Left renal cortex interstitium (tissue), 4 donors: ENCODE measurements at regions not wholly inside any gene's neighbourhood (a gene's known extent, or its start where the extent isn't known, plus 50 kb on each side); places are given as distances from the start of the nearest gene placed in this dataset.

Source experiments
- DNase-seq, 4 donors: peaks; one replicate each; pipeline ENCODE4 v3.0.0-alpha.2; 2013; ENCODE audit warnings: low read depth in 4 of 4, low spot score in 2 of 4, missing footprints in 1 of 4

GRCh38 chr1:108051631-108052377 is 86.8 kb upstream of the VAV3 start:
- peak in 1 of 4 donors; percentile 43 for DNase-seq

DNA sequence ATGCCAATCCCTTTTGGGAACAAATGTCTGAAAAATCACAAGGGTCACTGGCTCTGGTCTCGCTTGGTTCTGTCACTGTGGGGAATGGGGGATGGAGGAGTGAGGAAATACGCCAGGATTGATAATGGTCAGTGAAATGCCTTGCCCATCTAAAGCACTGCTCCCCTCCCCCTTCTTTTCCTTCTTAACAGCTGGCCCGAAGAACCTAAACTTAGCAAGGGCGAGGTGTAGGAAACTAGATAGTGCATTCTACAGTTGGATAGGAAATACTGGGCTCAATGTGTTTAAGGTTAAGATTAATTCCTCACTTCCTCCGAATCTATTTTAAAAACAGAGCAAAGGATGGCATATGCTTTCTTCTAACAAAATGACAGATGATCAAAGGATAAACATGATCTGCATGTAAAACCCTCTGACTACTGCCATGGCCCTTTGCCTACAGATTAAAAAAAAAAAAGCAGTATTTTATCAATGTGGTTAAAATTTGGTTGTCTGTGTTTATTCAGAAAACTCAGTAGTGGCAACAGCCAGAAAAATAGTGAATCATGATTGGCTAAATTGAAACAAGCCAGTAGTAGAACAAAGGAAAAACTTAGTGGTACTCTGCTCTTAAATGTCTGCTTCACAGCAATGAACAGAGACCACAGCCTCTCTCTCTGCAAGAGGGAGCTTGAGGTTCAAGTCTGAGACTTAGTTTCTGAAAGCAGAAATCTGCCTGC is 86.1 kb upstream of the VAV3 start:
- no peak for DNase-seq

DNA sequence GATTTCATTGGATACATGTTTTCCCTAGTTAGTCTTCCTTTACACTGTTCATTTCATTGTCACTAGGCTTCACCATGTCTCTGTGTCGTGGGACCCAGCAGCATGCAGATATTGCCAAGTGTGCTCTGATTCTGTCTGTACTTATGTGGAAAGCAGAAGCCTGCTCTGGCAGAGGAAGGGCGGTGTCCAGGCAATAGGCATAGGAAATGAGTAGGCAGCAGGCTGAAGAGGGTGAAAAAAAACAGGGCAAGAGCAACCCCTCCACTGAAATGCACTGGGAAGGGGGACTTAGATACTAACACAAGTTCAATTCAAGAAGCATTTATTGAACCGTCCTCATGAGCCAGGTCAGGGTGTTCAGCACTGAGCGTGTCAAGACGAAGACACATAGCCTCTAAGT is 85.2 kb upstream of the VAV3 start:
- no peak for DNase-seq

- no peak for DNase-seq
Observed at GRCh38 chr1:108049178-108049819, 84.3 kb upstream of the VAV3 start.

GRCh38 chr1:108048301-108049177 is 83.6 kb upstream of the VAV3 start:
- DNase-seq = no peak

GRCh38 chr1:108047085-108047484 is 82.1 kb upstream of the VAV3 start:
- DNase-seq = no peak

GRCh38 chr1:108046026-108046425 is 81.0 kb upstream of the VAV3 start:
- DNase-seq = no peak

GRCh38 chr1:108045460-108045859 is 80.5 kb upstream of the VAV3 start:
- no peak for DNase-seq

DNA sequence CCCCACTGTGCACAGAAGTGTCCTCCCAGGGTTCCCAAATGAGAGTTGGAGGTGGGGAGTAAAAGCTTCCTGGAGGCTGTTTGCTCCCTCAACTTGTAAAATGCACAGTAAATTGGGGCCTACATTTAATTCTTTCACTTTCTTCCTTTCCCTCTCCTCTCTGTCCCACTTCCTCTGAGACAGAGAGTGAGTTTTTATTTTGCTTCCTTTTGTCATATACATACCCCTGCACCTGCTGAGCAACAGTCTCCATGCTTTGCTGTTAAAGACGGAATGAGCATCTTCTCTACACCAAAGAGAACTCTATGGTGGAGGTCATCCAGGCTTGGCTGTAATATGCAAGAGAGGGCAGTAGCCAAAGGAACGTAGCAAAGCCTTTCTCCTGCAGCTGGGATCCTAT is 79.3 kb upstream of the VAV3 start:
- DNase-seq = no peak

GRCh38 chr1:108043707-108044106 is 78.7 kb upstream of the VAV3 start:
- no peak for DNase-seq

DNA sequence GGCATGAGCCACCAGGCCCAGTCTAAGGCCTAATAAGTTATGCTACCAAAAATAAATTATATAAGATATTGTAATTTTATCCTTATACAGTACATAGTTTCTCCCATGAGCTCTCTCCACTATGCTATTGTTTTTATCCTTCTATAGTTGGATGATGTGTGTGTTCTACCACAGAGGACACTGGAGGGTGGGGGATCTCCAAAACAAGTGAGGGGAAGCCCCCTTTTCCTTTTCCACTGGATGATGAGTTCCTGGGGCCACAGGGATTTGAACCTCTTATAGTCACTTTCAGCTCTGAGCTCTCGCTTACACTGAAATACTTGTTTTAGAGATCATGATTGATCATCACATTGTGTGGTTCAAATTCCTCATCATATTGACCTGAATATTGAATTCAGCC is 77.6 kb upstream of the VAV3 start:
- no peak for DNase-seq

DNA sequence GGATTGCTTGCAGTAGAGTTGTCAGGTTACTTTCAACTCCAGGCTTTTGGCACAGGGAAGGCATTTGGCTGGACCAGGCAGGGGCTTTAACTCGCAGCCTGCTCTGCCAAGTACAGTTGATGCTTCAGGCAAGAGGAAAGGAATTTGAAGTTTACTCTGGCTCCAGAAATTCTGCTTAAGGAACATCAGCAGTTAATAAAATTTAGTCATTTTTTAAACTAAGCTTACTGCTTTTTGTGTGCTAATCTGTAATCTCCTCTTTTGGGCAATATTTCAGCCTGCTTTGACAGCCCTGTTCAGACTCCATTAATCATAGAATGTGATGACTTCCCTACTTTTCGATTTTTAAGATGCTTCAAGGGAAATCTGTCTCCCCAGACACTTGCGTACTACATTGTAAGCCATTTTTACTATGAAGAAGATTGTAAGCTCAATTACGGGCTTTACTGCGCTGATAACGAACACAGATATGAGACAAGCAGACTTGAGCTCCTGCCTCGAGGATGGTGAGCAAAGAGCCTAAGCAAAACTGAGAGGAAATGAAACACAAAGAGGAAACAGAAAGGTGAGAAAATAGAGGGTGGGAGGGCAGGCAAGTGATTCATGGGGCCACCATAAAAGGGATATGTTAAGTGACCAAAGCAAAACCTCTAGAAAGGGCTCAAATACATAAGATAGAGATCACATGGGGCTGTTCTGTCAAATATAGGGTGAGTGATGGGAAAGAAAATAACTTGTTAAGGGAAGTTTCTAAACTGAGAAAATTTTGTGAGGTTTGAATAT is 76.6 kb upstream of the VAV3 start:
- DNase-seq = no peak

- no peak for DNase-seq
Observed at GRCh38 chr1:108038653-108039236, 73.8 kb upstream of the VAV3 start.

GRCh38 chr1:108036796-108037562 is 72.0 kb upstream of the VAV3 start:
- no peak for DNase-seq

- no peak for DNase-seq
Observed at GRCh38 chr1:108034396-108034795, 69.4 kb upstream of the VAV3 start.

DNA sequence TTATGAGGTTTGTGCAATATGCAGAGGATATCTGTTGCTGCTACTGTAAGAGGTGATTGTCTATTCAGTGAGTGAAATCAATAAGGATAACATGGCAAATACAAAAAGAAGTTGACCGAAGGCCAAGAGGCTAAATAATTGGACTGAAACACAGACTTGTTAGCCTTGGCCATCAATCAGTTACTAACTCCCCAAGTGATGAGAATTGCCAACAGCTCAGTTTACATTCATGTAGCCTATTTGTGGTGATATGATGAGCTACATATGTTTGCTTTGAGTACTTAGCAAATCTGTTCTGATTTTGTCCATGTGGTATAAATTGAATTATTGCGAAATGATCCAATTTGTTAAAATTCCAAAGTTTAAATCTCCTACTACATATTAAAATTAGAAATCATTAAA is 68.6 kb upstream of the VAV3 start:
- no peak for DNase-seq

DNA sequence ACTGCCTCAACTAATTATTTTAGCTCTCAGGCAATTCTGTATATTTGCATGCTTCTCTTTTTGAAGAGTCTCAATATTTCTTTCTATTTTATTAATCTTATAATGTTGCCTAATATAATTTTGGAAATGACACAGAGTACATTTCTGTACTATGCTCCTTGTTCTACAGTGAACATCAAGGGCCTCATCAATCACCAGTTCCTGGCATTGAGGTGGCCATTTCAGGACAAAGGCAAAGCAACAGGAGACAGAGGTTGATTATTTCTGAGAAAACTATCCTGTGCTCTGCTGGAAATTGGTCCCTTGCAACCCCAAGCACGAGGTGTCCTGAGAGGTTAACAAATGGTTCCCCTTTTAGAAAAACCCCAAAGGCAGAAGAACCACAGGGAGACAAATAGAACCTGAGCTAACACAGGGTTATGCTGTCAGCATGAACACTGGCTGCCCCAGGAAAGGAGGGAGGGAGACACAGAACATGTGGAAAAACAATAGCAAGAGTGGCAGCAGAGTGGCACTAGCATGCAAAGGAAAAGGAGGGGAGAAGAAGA is 63.9 kb upstream of the VAV3 start:
- DNase-seq = no peak

DNA sequence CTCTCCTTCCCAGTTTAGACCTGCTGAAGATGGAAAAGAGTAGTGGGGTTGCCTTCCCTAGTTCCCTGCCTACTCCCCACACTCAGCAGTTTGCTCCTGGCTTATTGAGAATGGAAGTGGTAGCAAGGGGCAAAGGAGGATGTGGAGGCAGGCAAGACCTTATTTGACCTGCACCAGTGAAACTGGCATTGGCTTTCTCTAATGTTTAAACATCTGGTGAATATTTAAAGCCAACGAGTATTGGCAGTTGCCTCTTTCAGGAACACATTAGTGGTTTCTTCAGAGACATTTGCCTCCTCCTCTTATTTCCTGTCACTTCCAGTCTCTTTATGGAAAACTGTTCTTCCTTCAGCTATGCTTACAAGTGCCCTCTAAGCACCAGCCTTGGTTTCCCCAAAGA is 62.4 kb upstream of the VAV3 start:
- no peak for DNase-seq

DNA sequence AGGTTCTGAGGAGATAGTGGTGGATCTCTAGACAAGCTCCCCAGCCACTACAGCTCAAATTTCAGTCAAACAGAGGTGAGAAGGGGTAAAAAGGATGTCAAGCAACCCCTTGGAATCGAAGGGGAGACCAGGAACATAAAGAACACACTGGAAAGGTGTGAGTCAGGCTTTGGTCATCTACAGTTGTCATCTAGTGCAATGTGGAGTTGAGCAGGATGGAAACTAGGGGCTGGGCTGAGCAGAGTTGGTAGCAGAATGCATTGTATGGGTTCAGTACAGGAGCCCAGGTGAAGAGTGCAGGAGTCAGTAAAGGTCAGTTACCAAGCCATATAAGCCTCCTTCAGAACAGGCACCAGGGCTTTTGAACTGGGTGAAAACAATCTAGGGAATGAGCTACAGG is 52.7 kb upstream of the VAV3 start:
- DNase-seq = no peak
